PC-9 (cell line): ENCODE measurements at regions not wholly inside any gene's neighbourhood (a gene's known extent, or its start where the extent isn't known, plus 50 kb on each side); places are given as distances from the start of the nearest gene placed in this dataset.

ENCODE experiments used
- EZH2 ChIP-seq: fragments of 200-600 bp; sonication (generic); IDR thresholded peaks from 2 replicates; pipeline ENCODE4 v1.8.0; 2017; ENCODE audit warnings: antibody characterized with exemption, low read depth
- TF ChIP-seq, protein P1 (sequence below): fragments of 200-600 bp; sonication (generic); conservative IDR thresholded peaks from 2 replicates; pipeline ENCODE4 v1.6.1; 2017; ENCODE audit warnings: mixed run types, antibody characterized with exemption, mild to moderate bottlenecking, moderate library complexity

DNA sequence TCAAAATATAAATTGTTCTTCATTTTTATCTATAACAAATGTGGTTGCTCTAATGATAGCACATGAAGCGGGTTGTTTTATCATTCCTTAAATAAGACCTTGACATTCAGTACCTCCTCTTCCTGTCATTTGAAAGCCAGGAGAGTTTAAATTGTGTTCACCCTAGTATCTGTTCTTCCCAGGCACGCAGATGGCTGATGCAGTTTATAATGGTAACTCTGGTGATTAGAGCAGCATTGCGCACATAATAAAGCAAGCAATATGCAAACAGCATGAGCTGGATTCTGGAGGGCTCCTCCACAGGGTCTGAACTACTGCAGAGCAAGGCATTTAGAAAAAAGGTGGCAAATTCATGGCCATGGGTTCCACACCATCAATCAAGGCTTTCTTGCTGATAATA lies 307.8 kb downstream of the ENC1 start:
- TF ChIP-seq, protein P1, sequence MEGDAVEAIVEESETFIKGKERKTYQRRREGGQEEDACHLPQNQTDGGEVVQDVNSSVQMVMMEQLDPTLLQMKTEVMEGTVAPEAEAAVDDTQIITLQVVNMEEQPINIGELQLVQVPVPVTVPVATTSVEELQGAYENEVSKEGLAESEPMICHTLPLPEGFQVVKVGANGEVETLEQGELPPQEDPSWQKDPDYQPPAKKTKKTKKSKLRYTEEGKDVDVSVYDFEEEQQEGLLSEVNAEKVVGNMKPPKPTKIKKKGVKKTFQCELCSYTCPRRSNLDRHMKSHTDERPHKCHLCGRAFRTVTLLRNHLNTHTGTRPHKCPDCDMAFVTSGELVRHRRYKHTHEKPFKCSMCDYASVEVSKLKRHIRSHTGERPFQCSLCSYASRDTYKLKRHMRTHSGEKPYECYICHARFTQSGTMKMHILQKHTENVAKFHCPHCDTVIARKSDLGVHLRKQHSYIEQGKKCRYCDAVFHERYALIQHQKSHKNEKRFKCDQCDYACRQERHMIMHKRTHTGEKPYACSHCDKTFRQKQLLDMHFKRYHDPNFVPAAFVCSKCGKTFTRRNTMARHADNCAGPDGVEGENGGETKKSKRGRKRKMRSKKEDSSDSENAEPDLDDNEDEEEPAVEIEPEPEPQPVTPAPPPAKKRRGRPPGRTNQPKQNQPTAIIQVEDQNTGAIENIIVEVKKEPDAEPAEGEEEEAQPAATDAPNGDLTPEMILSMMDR, result no peak
- no peak for TF ChIP-seq EZH2
